BLaER1 treated with 17β-estradiol and CSF1 and Interleukin-3, amounts not matched to agents 10 nM and 100 nM (cell line): ENCODE measurements at regions not wholly inside any gene's neighbourhood (a gene's known extent, or its start where the extent isn't known, plus 50 kb on each side); places are given as distances from the start of the nearest gene placed in this dataset.

ENCODE experiments used
- H3K27ac ChIP-seq, 11 experiments: shearing (Covaris generic); formaldehyde crosslinking; 2 replicates each; pipeline ENCODE4 v1.8.1; 2022
- H3K27me3 ChIP-seq, 11 experiments: shearing (Covaris generic); formaldehyde crosslinking; 2 replicates each; pipeline ENCODE4 v1.8.1; 2022
- H3K36me3 ChIP-seq, 11 experiments: shearing (Covaris generic); formaldehyde crosslinking; 2 replicates each; pipeline ENCODE4 v1.8.1; 2022
- H3K4me1 ChIP-seq, 10 experiments: shearing (Covaris generic); formaldehyde crosslinking; 2 replicates each; pipeline ENCODE4 v1.8.1; 2022
- H3K4me2 ChIP-seq, 11 experiments: shearing (Covaris generic); formaldehyde crosslinking; 2 replicates each; pipeline ENCODE4 v1.8.1; 2022
- H3K4me3 ChIP-seq, 10 experiments: shearing (Covaris generic); formaldehyde crosslinking; 2 replicates each; pipeline ENCODE4 v1.8.1; 2022
- H3K9ac ChIP-seq, 11 experiments: shearing (Covaris generic); formaldehyde crosslinking; 2 replicates each; pipeline ENCODE4 v1.8.1; 2022
- H3K9me3 ChIP-seq, 11 experiments: shearing (Covaris generic); formaldehyde crosslinking; replicated peaks in 1 of 11; 2 replicates each; pipeline ENCODE4 v1.8.1; 2022
- H4K20me1 ChIP-seq, 11 experiments: shearing (Covaris generic); formaldehyde crosslinking; 2 replicates each; pipeline ENCODE4 v1.8.1; 2022
- Cebpa-rat ChIP-seq, 11 experiments: shearing (Covaris generic); IDR thresholded peaks; 2 replicates each; pipeline ENCODE4 v1.8.1; 2022

DNA sequence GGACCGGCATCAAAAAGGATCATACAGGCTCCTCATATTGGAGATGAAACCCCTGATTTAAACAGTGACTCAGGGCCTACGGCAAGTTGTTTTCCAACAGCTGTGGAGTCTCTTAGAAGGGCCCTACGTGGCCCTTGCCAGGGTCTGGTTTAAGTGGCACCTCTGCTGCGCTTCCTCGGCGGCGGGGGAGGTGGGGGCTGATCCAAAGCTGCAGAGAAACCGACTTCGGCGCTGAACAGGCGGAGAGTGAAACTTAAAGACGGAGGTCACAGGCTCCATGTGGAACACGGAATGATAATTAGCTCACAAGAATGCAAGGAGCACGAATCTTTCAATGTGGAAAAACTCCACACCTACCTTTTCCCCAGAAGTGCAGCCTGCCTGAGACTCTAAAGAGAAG, 477.9 kb downstream of the TCERG1L start:
- Histone ChIP-seq H3K4me3 (no peak overlapping the region), H3K4me1 (peaks cover 8 to 35% (median 29%) of the 10 kb centered on the region in 10 experiments), H3K27me3 (no peaks in the 10 kb centered on the region), H3K27ac (no peak overlapping the region), H3K9me3 (peaks cover 0 to 18% (median 4%) of the 10 kb centered on the region in 11 experiments; a peak in 10 of 22 replicates), H3K36me3 (no peaks in the 10 kb centered on the region), H4K20me1 (no peaks in the 10 kb centered on the region), H3K4me2 (no peak overlapping the region), H3K9ac (no peak overlapping the region)
- TF ChIP-seq Cebpa-rat (IDR thresholded peaks at IDR 0.05), result no peak

DNA sequence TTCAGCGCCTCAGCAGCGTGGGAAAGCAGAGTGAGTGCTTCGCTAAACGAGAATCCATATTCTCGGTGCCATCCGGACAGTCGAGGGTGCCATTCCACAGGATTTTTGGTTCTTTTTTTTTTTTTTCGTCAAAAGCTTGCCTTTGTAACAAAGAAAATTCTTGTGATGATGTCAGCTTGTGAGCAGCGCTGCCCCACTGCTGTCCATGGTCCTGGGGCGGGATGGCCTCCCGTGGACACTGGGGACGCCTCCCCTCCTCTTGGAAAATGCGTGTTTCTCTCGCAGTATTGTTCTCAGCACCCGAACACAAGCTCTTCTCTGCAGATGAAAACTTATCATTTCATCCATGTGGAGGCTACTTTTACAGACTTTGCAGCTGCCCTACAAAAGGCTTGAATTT, 477.4 kb downstream of the TCERG1L start:
- Histone ChIP-seq H3K9ac (no peak overlapping the region), H3K9me3 (peaks cover 0 to 17% (median 4%) of the 10 kb centered on the region in 11 experiments; a peak in 5 of 22 replicates), H3K4me1 (peaks cover 8 to 35% (median 29%) of the 10 kb centered on the region in 10 experiments), H3K4me3 (no peak overlapping the region), H3K27me3 (no peaks in the 10 kb centered on the region), H3K4me2 (peak overlapping the region in 1 of 11 experiments; percentile 18; a peak in 1 of 22 replicates), H4K20me1 (no peaks in the 10 kb centered on the region), H3K36me3 (no peaks in the 10 kb centered on the region), H3K27ac (no peak overlapping the region)
- TF ChIP-seq Cebpa-rat (IDR thresholded peaks at IDR 0.05), result no peak

GRCh38 chr10:130834573-130834972, 476.9 kb downstream of the TCERG1L start:
- H3K9ac ChIP-seq, result no peak overlapping the region

GRCh38 chr10:130835068-130835467, 476.5 kb downstream of the TCERG1L start:
- H4K20me1 ChIP-seq, result no peaks in the 10 kb centered on the region
- TF ChIP-seq Cebpa-rat (IDR thresholded peaks at IDR 0.05), result no peak

More at GRCh38 chr10:130834573-130834972, 476.9 kb downstream of the TCERG1L start:
- no peaks in the 10 kb centered on the region for H3K27me3 ChIP-seq
- H3K4me2 ChIP-seq, result peak overlapping the region in 3 of 11 experiments; percentile 14 to 18 (median 15); a peak in 3 of 22 replicates
- no peak overlapping the region for H3K27ac ChIP-seq
- no peak for TF ChIP-seq Cebpa-rat (IDR thresholded peaks at IDR 0.05)
- peaks cover 8 to 35% (median 29%) of the 10 kb centered on the region in 10 experiments for H3K4me1 ChIP-seq
- no peaks in the 10 kb centered on the region for H4K20me1 ChIP-seq
- H3K4me3 ChIP-seq, result no peak overlapping the region
- H3K9me3 ChIP-seq, result peaks cover 0 to 17% (median 4%) of the 10 kb centered on the region in 11 experiments; a peak in 5 of 22 replicates
- no peaks in the 10 kb centered on the region for H3K36me3 ChIP-seq

GRCh38 chr10:130836344-130836743, 475.2 kb downstream of the TCERG1L start:
- peak in 6 of 11 experiments; percentile 16 to 81 (median 60); a peak in 8 of 22 replicates for TF ChIP-seq Cebpa-rat (IDR thresholded peaks at IDR 0.05)
- Histone ChIP-seq H3K27me3 (no peaks in the 10 kb centered on the region), H3K9me3 (peaks cover 0 to 17% (median 4%) of the 10 kb centered on the region in 11 experiments; a peak in 6 of 22 replicates), H3K9ac (peak overlapping the region in 4 of 11 experiments; percentile 35 to 57 (median 49); a peak in 5 of 22 replicates), H3K4me1 (peaks cover 8 to 35% (median 29%) of the 10 kb centered on the region in 10 experiments), H3K4me2 (peak overlapping the region; percentile 18 to 86 (median 81)), H3K4me3 (peak overlapping the region in 1 of 10 experiments; percentile 24; a peak in 1 of 20 replicates), H3K36me3 (no peaks in the 10 kb centered on the region), H3K27ac (peak overlapping the region in 7 of 11 experiments; percentile 40 to 80 (median 68); a peak in 13 of 22 replicates), H4K20me1 (no peaks in the 10 kb centered on the region)

More at GRCh38 chr10:130835068-130835467, 476.5 kb downstream of the TCERG1L start:
- Histone ChIP-seq H3K9ac (no peak overlapping the region), H3K27ac (no peak overlapping the region), H3K9me3 (peaks cover 0 to 17% (median 4%) of the 10 kb centered on the region in 11 experiments; a peak in 6 of 22 replicates), H3K4me2 (peak overlapping the region in 1 of 11 experiments; percentile 14; a peak in 2 of 22 replicates), H3K4me3 (no peak overlapping the region), H3K4me1 (peaks cover 8 to 35% (median 29%) of the 10 kb centered on the region in 10 experiments), H3K36me3 (no peaks in the 10 kb centered on the region), H3K27me3 (no peaks in the 10 kb centered on the region)

- Histone ChIP-seq H3K9ac (no peak overlapping the region), H3K9me3 (no peaks in the 10 kb centered on the region; a peak in 2 of 22 replicates), H3K4me1 (peaks cover 0 to 5% (median 1%) of the 10 kb centered on the region in 10 experiments; a peak in 7 of 20 replicates), H3K4me3 (no peak overlapping the region), H3K4me2 (no peak overlapping the region), H3K36me3 (no peaks in the 10 kb centered on the region), H3K27me3 (no peaks in the 10 kb centered on the region; a peak in 1 of 22 replicates), H4K20me1 (no peaks in the 10 kb centered on the region), H3K27ac (no peak overlapping the region)
- no peak for TF ChIP-seq Cebpa-rat (IDR thresholded peaks at IDR 0.05)
Observed at GRCh38 chr10:130843051-130843653, 468.4 kb downstream of the TCERG1L start.

GRCh38 chr10:130844310-130844709, 467.2 kb downstream of the TCERG1L start:
- H3K9me3 ChIP-seq, result no peaks in the 10 kb centered on the region; a peak in 2 of 22 replicates
- TF ChIP-seq Cebpa-rat (IDR thresholded peaks at IDR 0.05), result no peak
- no peak overlapping the region for H3K27ac ChIP-seq
- H3K4me3 ChIP-seq, result no peak overlapping the region
- H3K4me2 ChIP-seq, result no peak overlapping the region
- no peak overlapping the region for H3K9ac ChIP-seq
- H3K27me3 ChIP-seq, result no peaks in the 10 kb centered on the region; a peak in 1 of 22 replicates
- H3K36me3 ChIP-seq, result no peaks in the 10 kb centered on the region
- no peaks in the 10 kb centered on the region for H4K20me1 ChIP-seq
- H3K4me1 ChIP-seq, result no peaks in the 10 kb centered on the region

DNA sequence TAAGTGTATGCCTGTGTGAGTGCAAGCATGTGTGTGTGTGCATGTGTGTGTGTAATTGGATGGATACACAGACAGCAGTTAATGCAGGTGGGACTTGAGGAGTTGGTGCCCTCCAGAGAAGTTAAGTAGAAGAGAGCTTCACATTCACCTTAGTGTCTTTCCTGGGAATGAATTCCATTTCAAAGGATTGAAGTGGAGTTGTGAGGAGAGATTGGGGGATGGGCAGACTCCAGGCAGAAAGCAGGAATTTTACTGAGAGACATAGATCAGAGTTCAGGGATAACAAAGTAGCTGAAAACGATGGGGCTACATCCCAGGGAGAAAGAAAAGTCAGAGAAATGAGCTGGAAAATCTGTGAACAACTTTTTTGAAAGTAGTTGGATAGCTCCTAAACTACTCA, 464.4 kb downstream of the TCERG1L start:
- Histone ChIP-seq H3K4me2 (no peak overlapping the region), H3K36me3 (no peaks in the 10 kb centered on the region), H3K9me3 (peaks cover 0 to 10% (median 5%) of the 10 kb centered on the region in 11 experiments; a peak in 12 of 22 replicates), H3K9ac (no peak overlapping the region), H3K27me3 (no peaks in the 10 kb centered on the region; a peak in 1 of 22 replicates), H3K4me1 (no peaks in the 10 kb centered on the region), H4K20me1 (no peaks in the 10 kb centered on the region), H3K4me3 (no peak overlapping the region), H3K27ac (no peak overlapping the region)
- no peak for TF ChIP-seq Cebpa-rat (IDR thresholded peaks at IDR 0.05)

GRCh38 chr10:130848855-130849254, 462.7 kb downstream of the TCERG1L start:
- TF ChIP-seq Cebpa-rat (IDR thresholded peaks at IDR 0.05), result no peak
- H3K4me3 ChIP-seq, result no peak overlapping the region
- H3K36me3 ChIP-seq, result no peaks in the 10 kb centered on the region
- H3K9ac ChIP-seq, result no peak overlapping the region
- no peaks in the 10 kb centered on the region for H3K4me1 ChIP-seq
- no peak overlapping the region for H3K27ac ChIP-seq
- peaks cover 17 to 27% (median 21%) of the 10 kb centered on the region in 11 experiments for H3K9me3 ChIP-seq
- no peak overlapping the region for H3K4me2 ChIP-seq
- H4K20me1 ChIP-seq, result no peaks in the 10 kb centered on the region
- H3K27me3 ChIP-seq, result no peaks in the 10 kb centered on the region
